ENCODE measurements at regions not wholly inside any gene's neighbourhood (a gene's known extent, or its start where the extent isn't known, plus 50 kb on each side); places are given as distances from the start of the nearest gene placed in this dataset.

DNA sequence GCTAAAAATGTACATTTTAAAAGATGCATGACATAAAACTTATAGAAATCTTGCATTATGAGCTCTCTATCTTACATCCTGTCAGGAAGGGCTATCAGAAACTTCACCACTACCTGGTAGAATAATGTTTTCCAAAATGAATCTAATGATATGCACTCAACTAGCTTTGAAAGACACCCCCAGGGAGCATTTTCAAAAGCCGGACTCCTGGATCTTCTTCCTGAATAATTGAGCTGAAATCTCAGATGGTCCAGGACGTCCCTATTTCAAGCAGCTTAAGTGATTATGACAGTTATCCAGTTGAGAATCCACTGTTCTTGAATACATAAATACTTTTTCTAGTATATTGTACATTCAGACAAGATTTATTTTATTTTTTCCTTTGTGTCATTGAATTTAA, 200.6 kb upstream of the MGAT4C start:
- no peaks in the 10 kb centered on the region for H3K27me3 ChIP-seq (ENCODE audit: control insufficient read depth, insufficient read depth, low read length)
- H3K36me3 ChIP-seq (ENCODE audit: control insufficient read depth, insufficient read depth, low read length) = no peaks in the 10 kb centered on the region
- DNase-seq (ENCODE audit: low read depth) = no peak
- H3K4me3 ChIP-seq (ENCODE audit: low read depth, low read length) = no peak overlapping the region
- TF ChIP-seq, protein P1, sequence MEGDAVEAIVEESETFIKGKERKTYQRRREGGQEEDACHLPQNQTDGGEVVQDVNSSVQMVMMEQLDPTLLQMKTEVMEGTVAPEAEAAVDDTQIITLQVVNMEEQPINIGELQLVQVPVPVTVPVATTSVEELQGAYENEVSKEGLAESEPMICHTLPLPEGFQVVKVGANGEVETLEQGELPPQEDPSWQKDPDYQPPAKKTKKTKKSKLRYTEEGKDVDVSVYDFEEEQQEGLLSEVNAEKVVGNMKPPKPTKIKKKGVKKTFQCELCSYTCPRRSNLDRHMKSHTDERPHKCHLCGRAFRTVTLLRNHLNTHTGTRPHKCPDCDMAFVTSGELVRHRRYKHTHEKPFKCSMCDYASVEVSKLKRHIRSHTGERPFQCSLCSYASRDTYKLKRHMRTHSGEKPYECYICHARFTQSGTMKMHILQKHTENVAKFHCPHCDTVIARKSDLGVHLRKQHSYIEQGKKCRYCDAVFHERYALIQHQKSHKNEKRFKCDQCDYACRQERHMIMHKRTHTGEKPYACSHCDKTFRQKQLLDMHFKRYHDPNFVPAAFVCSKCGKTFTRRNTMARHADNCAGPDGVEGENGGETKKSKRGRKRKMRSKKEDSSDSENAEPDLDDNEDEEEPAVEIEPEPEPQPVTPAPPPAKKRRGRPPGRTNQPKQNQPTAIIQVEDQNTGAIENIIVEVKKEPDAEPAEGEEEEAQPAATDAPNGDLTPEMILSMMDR (IDR thresholded peaks at IDR 0.05; ENCODE audit: insufficient read depth, low read length, poor library complexity, severe bottlenecking) = no peak

DNA sequence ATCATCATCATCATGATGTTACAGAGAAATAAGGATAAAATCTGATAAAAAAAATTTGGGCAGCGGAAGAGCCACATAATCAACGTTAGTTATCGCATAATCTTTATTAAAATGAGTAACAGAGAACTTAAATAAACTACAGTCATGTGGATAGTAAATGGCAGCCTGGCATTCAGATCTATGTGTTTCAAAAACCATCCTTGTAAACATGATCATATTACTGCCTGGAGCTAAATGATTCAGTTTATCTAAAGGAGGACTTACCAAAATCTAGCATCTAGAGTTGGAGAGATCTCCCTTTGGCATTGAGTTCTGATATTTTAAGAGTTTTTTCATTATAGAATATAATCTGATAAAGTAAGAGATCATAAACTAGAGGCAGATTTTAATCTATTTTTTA, 200.1 kb upstream of the MGAT4C start:
- TF ChIP-seq, protein P1 (IDR thresholded peaks at IDR 0.05; ENCODE audit: insufficient read depth, low read length, poor library complexity, severe bottlenecking) = no peak
- Histone ChIP-seq H3K36me3 (ENCODE audit: control insufficient read depth, insufficient read depth, low read length) (no peaks in the 10 kb centered on the region), H3K27me3 (ENCODE audit: control insufficient read depth, insufficient read depth, low read length) (no peaks in the 10 kb centered on the region), H3K4me3 (ENCODE audit: low read depth, low read length) (no peak overlapping the region)
- DNase-seq (ENCODE audit: low read depth) = no peak

DNA sequence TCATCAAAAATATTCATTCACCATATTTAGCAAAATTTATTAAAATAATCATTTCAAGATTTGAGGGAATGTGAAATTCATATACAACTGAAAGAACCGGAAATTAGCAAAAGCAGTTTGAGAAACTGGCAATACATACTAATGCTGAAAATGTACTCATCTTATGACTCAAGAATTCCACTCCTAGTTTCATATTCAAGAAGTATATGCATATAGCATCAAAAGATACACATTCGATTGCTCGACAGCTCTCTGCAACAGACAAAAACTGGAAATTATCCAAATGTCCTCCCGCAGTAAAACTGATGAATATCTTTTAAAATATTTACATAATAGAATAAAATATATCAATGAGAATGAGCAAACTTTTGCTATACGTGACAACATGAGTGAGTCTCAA, 189.2 kb upstream of the MGAT4C start:
- Histone ChIP-seq H3K4me3 (ENCODE audit: low read depth, low read length) (no peak overlapping the region), H3K27me3 (ENCODE audit: control insufficient read depth, insufficient read depth, low read length) (no peaks in the 10 kb centered on the region), H3K36me3 (ENCODE audit: control insufficient read depth, insufficient read depth, low read length) (no peaks in the 10 kb centered on the region)
- TF ChIP-seq, protein P1 (IDR thresholded peaks at IDR 0.05; ENCODE audit: insufficient read depth, low read length, poor library complexity, severe bottlenecking) = no peak
- no peak for DNase-seq (ENCODE audit: low read depth)

DNA sequence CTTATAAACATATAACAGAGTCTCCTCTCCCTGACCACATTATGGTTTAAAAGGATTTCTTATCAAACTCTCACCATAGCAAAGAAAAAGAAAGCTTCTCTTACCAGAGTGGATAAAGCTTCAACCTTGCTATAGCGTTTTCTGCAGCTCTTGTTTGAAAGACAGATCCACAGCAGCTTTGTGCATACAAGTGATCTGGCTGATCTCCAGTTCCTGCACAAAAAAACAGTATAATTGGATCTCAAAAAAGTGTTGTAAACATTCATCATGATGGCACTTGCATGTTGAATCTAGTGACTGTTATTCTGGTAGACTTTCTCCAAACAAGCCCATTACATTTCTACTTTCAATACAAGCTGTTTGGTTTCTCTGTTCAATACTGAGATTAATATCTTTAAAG, 178.9 kb upstream of the MGAT4C start:
- Histone ChIP-seq H3K27me3 (ENCODE audit: control insufficient read depth, insufficient read depth, low read length) (no peaks in the 10 kb centered on the region), H3K36me3 (ENCODE audit: control insufficient read depth, insufficient read depth, low read length) (no peaks in the 10 kb centered on the region), H3K4me3 (ENCODE audit: low read depth, low read length) (no peak overlapping the region)
- no peak for DNase-seq (ENCODE audit: low read depth)
- TF ChIP-seq, protein P1 (IDR thresholded peaks at IDR 0.05; ENCODE audit: insufficient read depth, low read length, poor library complexity, severe bottlenecking) = no peak

DNA sequence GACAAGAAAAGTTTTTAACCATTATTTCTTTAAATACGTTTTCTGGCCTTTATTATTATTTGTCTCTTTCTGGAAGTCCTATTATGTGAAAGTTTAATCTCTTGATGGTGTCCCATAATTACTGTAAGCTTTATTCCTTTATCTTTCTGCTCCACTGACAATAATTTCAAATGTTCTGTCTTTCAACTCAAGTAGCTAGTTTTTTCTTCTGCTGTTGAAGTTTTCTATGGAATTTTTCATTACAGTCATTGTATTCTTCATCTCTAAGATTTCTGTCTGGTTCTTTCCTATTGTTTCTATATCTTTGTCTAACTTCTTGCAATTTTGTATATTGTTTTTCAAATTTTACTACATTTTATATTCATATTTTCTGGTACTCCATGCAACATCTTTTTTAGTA, 173.6 kb upstream of the MGAT4C start:
- no peak for DNase-seq (ENCODE audit: low read depth)
- Histone ChIP-seq H3K36me3 (ENCODE audit: control insufficient read depth, insufficient read depth, low read length) (no peaks in the 10 kb centered on the region), H3K4me3 (ENCODE audit: low read depth, low read length) (no peak overlapping the region), H3K27me3 (ENCODE audit: control insufficient read depth, insufficient read depth, low read length) (no peaks in the 10 kb centered on the region)
- TF ChIP-seq, protein P1 (IDR thresholded peaks at IDR 0.05; ENCODE audit: insufficient read depth, low read length, poor library complexity, severe bottlenecking) = no peak

DNA sequence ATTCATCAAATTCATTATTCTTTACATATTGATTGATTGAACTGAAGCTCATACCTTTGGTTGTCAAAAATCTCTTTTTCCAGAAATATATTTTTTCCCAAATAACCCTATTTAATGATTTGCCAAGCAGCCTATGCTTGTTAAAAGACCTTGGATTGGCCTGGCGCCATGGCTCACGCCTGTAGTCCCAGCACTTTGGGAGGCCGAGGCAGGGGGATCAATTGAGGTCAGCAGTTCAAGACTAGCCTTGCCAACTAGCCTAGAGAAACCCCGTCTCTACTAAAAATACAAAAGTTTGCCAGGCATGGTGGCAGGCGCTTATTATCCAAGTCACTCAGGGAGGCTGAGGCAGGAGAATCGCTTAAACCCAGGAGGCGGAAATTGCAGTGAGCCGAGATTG, 165.1 kb upstream of the MGAT4C start:
- H3K4me3 ChIP-seq (ENCODE audit: low read depth, low read length) = no peak overlapping the region
- no peak for DNase-seq (ENCODE audit: low read depth)
- H3K36me3 ChIP-seq (ENCODE audit: control insufficient read depth, insufficient read depth, low read length) = no peaks in the 10 kb centered on the region
- TF ChIP-seq, protein P1 (IDR thresholded peaks at IDR 0.05; ENCODE audit: insufficient read depth, low read length, poor library complexity, severe bottlenecking) = no peak
- no peaks in the 10 kb centered on the region for H3K27me3 ChIP-seq (ENCODE audit: control insufficient read depth, insufficient read depth, low read length)
